PC-9 (cell line): ENCODE measurements at regions not wholly inside any gene's neighbourhood (a gene's known extent, or its start where the extent isn't known, plus 50 kb on each side); places are given as distances from the start of the nearest gene placed in this dataset.

Experiments used
- CTCF ChIP-seq: fragments of 200-600 bp; sonication (generic); conservative IDR thresholded peaks from 2 replicates; pipeline ENCODE4 v1.6.1; 2017; ENCODE audit warnings: mixed run types, antibody characterized with exemption, mild to moderate bottlenecking, moderate library complexity
- EZH2 ChIP-seq: fragments of 200-600 bp; sonication (generic); IDR thresholded peaks from 2 replicates; pipeline ENCODE4 v1.8.0; 2017; ENCODE audit warnings: antibody characterized with exemption, low read depth

GRCh38 chr5:126341906-126342630 is 81.1 kb upstream of the GRAMD2B start:
- no peak for TF ChIP-seq CTCF
- TF ChIP-seq EZH2, result no peak
